SHP77 treated with DMSO at 0.1 percent for 48 hours (cell line): ENCODE measurements at regions not wholly inside any gene's neighbourhood (a gene's known extent, or its start where the extent isn't known, plus 50 kb on each side); places are given as distances from the start of the nearest gene placed in this dataset.

Experiments used
- DNase-seq: peaks from one replicate; lab custom pipeline; 2025; lab: John Stamatoyannopoulos, UW

GRCh38 chr7:50166997-50167965 lies 74.2 kb upstream of the ZPBP start:
- DNase-seq = no peak

- no peak for DNase-seq
Observed at GRCh38 chr7:50164559-50165170, 71.6 kb upstream of the ZPBP start.

- no peak for DNase-seq
Observed at GRCh38 chr7:50160206-50160605, 67.2 kb upstream of the ZPBP start.

- DNase-seq = no peak
Observed at GRCh38 chr7:50159154-50159553, 66.1 kb upstream of the ZPBP start.

GRCh38 chr7:50156706-50157105 lies 63.7 kb upstream of the ZPBP start:
- no peak for DNase-seq

- DNase-seq = no peak
Observed at GRCh38 chr7:50156163-50156562, 63.1 kb upstream of the ZPBP start.

- no peak for DNase-seq
Observed at GRCh38 chr7:50155755-50156154, 62.7 kb upstream of the ZPBP start.

- DNase-seq = no peak
Observed at GRCh38 chr7:50153995-50154394, 60.9 kb upstream of the ZPBP start.

GRCh38 chr7:50153148-50153547 lies 60.1 kb upstream of the ZPBP start:
- DNase-seq = no peak

GRCh38 chr7:50152486-50152885 lies 59.4 kb upstream of the ZPBP start:
- DNase-seq = no peak

- no peak for DNase-seq
Observed at GRCh38 chr7:50151661-50152060, 58.6 kb upstream of the ZPBP start.

GRCh38 chr7:50151001-50151400 lies 58.0 kb upstream of the ZPBP start:
- DNase-seq = no peak

- DNase-seq = no peak
Observed at GRCh38 chr7:50149369-50149768, 56.3 kb upstream of the ZPBP start.

- DNase-seq = no peak
Observed at GRCh38 chr7:50147951-50148808, 55.1 kb upstream of the ZPBP start.

GRCh38 chr7:50146692-50147091 lies 53.6 kb upstream of the ZPBP start:
- peak; percentile 16 for DNase-seq

GRCh38 chr7:50145801-50146338 lies 52.8 kb upstream of the ZPBP start:
- no peak for DNase-seq

GRCh38 chr7:50145226-50145625 lies 52.2 kb upstream of the ZPBP start:
- DNase-seq = no peak
